SH-SY5Y (cell line): ENCODE measurements at regions not wholly inside any gene's neighbourhood (a gene's known extent, or its start where the extent isn't known, plus 50 kb on each side); places are given as distances from the start of the nearest gene placed in this dataset.

Source experiments
- GATA2 ChIP-seq: IDR thresholded peaks from 2 replicates; pipeline ENCODE4 v1.6.1; 2011; ENCODE audit warnings: mild to moderate bottlenecking, low read depth, low read length
- GATA3 ChIP-seq: IDR thresholded peaks from 2 replicates; pipeline ENCODE4 v1.6.1; 2011; ENCODE audit warnings: low read depth, mild to moderate bottlenecking, low read length, moderate library complexity

GRCh38 chr5:6175172-6175854, 203.0 kb downstream of the MED10 start:
- TF ChIP-seq GATA3: no peak
- no peak for TF ChIP-seq GATA2
